ENCODE measurements at regions not wholly inside any gene's neighbourhood (a gene's known extent, or its start where the extent isn't known, plus 50 kb on each side); places are given as distances from the start of the nearest gene placed in this dataset.
A peak's percentile ranks its signal among the peaks of the same experiment; 100 is the strongest.

- TF ChIP-seq ZBTB43 (CRISPR knock-in tag; conservative IDR thresholded peaks at IDR 0.05) (0 out of 2 replicates have a peak, but pooled peaks have one; percentile 18), KLF12 (CRISPR knock-in tag; IDR thresholded peaks at IDR 0.05; ENCODE audit: borderline replicate concordance) (no peak), CEBPG (CRISPR knock-in tag; IDR thresholded peaks at IDR 0.05) (no peak), UBTF (CRISPR knock-in tag; IDR thresholded peaks at IDR 0.05) (peak; percentile 43; the same call in 1 of the 2 replicates), SETDB1 (CRISPR knock-in tag; IDR thresholded peaks at IDR 0.05; ENCODE audit: borderline replicate concordance) (no peak), TSC22D2 (CRISPR knock-in tag; IDR thresholded peaks at IDR 0.05; ENCODE audit: borderline replicate concordance) (no peak), ZBTB4 (CRISPR knock-in tag; IDR thresholded peaks at IDR 0.05; ENCODE audit: borderline replicate concordance) (no peak), ERF (CRISPR knock-in tag; IDR thresholded peaks at IDR 0.05) (0 out of 2 replicates have a peak, but pooled peaks have one; percentile 39), ZNF790 (CRISPR knock-in tag; IDR thresholded peaks at IDR 0.05; ENCODE audit: borderline replicate concordance) (no peak), ZNF503 (CRISPR knock-in tag; IDR thresholded peaks at IDR 0.05) (peak; percentile 21; the same call in 1 of the 2 replicates), SALL2 (CRISPR knock-in tag; IDR thresholded peaks at IDR 0.05) (peak; percentile 20; the same call in 1 of the 2 replicates), SNRNP70 (IDR thresholded peaks at IDR 0.05; ENCODE audit: low read depth, low read length) (no peak), ZNF616 (CRISPR knock-in tag; IDR thresholded peaks at IDR 0.05; ENCODE audit: low read depth) (no peak), ZSCAN25 (CRISPR knock-in tag; IDR thresholded peaks at IDR 0.05) (peak; percentile 17), SRF (IDR thresholded peaks at IDR 0.05; ENCODE audit: low read depth, low read length) (no peak), ZNF101 (CRISPR knock-in tag; IDR thresholded peaks at IDR 0.05; ENCODE audit: borderline replicate concordance, low read depth) (no peak), RXRB (CRISPR knock-in tag; IDR thresholded peaks at IDR 0.05; ENCODE audit: borderline replicate concordance) (no peak), ZNF704 (CRISPR knock-in tag; IDR thresholded peaks at IDR 0.05; ENCODE audit: borderline replicate concordance) (no peak), SMAD9 (CRISPR knock-in tag; IDR thresholded peaks at IDR 0.05) (no peak)
Measured at GRCh38 chr10:75294866-75295701, 59.3 kb upstream of the COMTD1 start (continued).

Data from HepG2 (cell line).